Osteoblast (primary cell): ENCODE measurements at regions not wholly inside any gene's neighbourhood (a gene's known extent, or its start where the extent isn't known, plus 50 kb on each side); places are given as distances from the start of the nearest gene placed in this dataset.
"Not testable (repeated sequence)": the region's sequence is repeated elsewhere in the genome, so short reads cannot be mapped to it uniquely, and the experiment has no call there.

Experiments used
- DNase-seq: peaks from one replicate; pipeline ENCODE4 v3.0.0; 2011; ENCODE audit warnings: low spot score, mixed read lengths; ENCODE audit not compliant: insufficient read length; ENCODE audit errors: missing footprints
- H2AFZ ChIP-seq: 2 replicates; pipeline ENCODE4 v1.6.0; 2011; ENCODE audit warnings: mild to moderate bottlenecking, low read length
- H3K27ac ChIP-seq: 2 replicates; pipeline ENCODE4 v1.5.1; 2011; ENCODE audit warnings: mild to moderate bottlenecking, low read depth, low read length, moderate library complexity
- H3K27me3 ChIP-seq: 2 replicates; pipeline ENCODE4 v1.6.0; 2012; ENCODE audit warnings: mild to moderate bottlenecking, control low read depth, inconsistent platforms, low read length, moderate library complexity; ENCODE audit not compliant: insufficient read depth
- H3K36me3 ChIP-seq: 2 replicates; pipeline ENCODE4 v1.5.1; 2011; ENCODE audit warnings: mild to moderate bottlenecking, low read length, control low read depth, moderate library complexity; ENCODE audit not compliant: insufficient read depth
- H3K4me1 ChIP-seq: 2 replicates; pipeline ENCODE4 v1.5.1; 2011; ENCODE audit warnings: mild to moderate bottlenecking, low read length, control low read depth, moderate library complexity; ENCODE audit not compliant: insufficient read depth
- H3K4me2 ChIP-seq: 2 replicates; pipeline ENCODE4 v1.6.0; 2011; ENCODE audit warnings: mild to moderate bottlenecking, low read length; ENCODE audit not compliant: insufficient read depth
- H3K4me3 ChIP-seq: fragments of 200-600 bp; sonication (generic); 3 replicates; pipeline ENCODE4 v1.5.1; 2012; ENCODE audit warnings: mild to moderate bottlenecking, low read length, inconsistent platforms; ENCODE audit not compliant: insufficient read depth
- H3K79me2 ChIP-seq: 2 replicates; pipeline ENCODE4 v1.6.0; 2012; ENCODE audit warnings: mild to moderate bottlenecking, low read length, control low read depth, inconsistent platforms; ENCODE audit not compliant: insufficient read depth
- H3K9me3 ChIP-seq: 2 replicates; pipeline ENCODE4 v1.5.1; 2011; ENCODE audit warnings: low read depth, low read length, control low read depth
- H4K20me1 ChIP-seq: 2 replicates; pipeline ENCODE4 v1.6.0; 2012; ENCODE audit warnings: mild to moderate bottlenecking, low read length, control low read depth; ENCODE audit not compliant: insufficient read depth
- CTCF ChIP-seq: IDR thresholded peaks from 2 replicates; pipeline ENCODE4 v1.5.1; 2011; ENCODE audit warnings: mild to moderate bottlenecking, low read depth, low read length, moderate library complexity; ENCODE audit errors: extremely low read depth

DNA sequence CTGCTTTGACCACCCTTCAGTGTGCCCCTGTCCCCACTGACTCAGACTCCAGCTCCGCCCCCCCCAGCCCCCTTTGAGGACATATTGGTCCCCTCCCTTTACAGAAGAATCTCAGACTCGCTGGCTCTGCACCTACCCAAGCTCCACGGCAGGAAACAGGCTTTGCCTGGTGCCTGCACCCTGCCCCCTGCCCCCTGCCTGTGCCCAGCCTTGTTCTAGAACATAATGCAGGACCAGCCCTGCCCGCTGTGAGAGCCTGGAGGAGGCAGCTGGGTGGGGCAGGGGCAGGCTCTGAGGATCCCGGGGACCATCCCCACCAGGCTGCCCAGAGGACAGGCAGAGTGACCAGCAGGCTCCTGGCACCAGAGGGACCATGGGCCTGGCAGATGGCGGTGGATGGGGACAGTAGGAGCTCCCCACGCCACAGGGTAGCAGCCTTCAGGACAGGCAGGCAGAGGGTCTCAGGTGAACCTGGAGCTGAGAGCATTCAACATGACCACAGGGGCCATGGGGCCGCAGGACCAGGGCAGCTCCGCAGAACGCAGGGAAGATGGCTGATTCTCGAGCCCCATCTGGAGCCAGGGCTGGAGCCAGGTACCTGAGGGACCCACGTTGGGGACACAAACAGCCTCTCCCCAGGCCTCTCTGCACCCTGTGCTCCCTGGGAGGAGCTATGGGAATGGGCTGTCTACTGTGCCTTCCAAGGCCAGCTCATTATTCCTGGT is 165.0 kb upstream of the FOXD4L5 start:
- H3K4me3 ChIP-seq, H3K9me3 ChIP-seq, H3K4me2 ChIP-seq, H3K79me2 ChIP-seq, H3K27me3 ChIP-seq, H3K36me3 ChIP-seq, H3K4me1 ChIP-seq, H4K20me1 ChIP-seq, DNase-seq, H3K27ac ChIP-seq, H2AFZ ChIP-seq: not testable (repeated sequence)

GRCh38 chr9:65449423-65449822 is 164.4 kb upstream of the FOXD4L5 start:
- Histone ChIP-seq H3K4me3 (no peak overlapping the region), H3K36me3 (no peaks in the 10 kb centered on the region), H2AFZ (no peak overlapping the region), H3K79me2 (no peaks in the 10 kb centered on the region), H3K4me2 (no peak overlapping the region), H3K4me1 (no peaks in the 10 kb centered on the region), H3K9me3 (no peaks in the 10 kb centered on the region), H3K27me3 (no peaks in the 10 kb centered on the region), H4K20me1 (no peaks in the 10 kb centered on the region), H3K27ac (no peak overlapping the region)
- no peak for TF ChIP-seq CTCF
- no peak for DNase-seq

DNA sequence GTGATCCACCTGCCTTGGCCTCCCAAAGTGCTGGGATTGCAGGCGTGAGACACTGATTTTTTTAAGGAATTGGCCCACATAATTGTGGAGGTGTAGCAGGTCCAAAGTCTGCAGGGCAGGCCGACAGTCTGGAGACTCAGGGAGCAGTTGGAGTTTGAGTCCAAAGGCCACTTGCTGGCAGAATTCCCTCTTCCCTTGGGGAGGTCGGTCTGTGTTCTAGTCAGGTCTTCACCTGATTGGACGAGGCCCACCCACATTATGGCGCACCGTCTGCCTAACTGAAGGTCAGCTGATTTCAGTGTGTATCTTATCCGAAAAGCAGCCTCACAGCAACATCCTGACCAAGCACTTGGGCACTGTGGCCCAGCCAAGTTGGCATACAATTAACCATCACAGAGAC is 162.1 kb upstream of the FOXD4L5 start:
- DNase-seq, H3K36me3 ChIP-seq, H3K4me2 ChIP-seq, H4K20me1 ChIP-seq, H2AFZ ChIP-seq, H3K4me1 ChIP-seq, H3K79me2 ChIP-seq, H3K27ac ChIP-seq, H3K9me3 ChIP-seq, H3K4me3 ChIP-seq, H3K27me3 ChIP-seq: not testable (repeated sequence)

- H4K20me1 ChIP-seq, H3K4me3 ChIP-seq, H3K36me3 ChIP-seq, H2AFZ ChIP-seq, H3K27me3 ChIP-seq, H3K4me2 ChIP-seq, DNase-seq, H3K27ac ChIP-seq, H3K9me3 ChIP-seq, H3K4me1 ChIP-seq, H3K79me2 ChIP-seq: not testable (repeated sequence)
Measured at GRCh38 chr9:65445991-65446390, 161.0 kb upstream of the FOXD4L5 start.

GRCh38 chr9:65444943-65445342 is 159.9 kb upstream of the FOXD4L5 start:
- Histone ChIP-seq H3K36me3 (no peaks in the 10 kb centered on the region), H3K27ac (no peak overlapping the region), H3K4me3 (no peak overlapping the region), H3K9me3 (no peaks in the 10 kb centered on the region), H3K4me1 (no peaks in the 10 kb centered on the region), H4K20me1 (no peaks in the 10 kb centered on the region), H3K79me2 (no peaks in the 10 kb centered on the region), H3K4me2 (no peak overlapping the region), H2AFZ (no peak overlapping the region), H3K27me3 (no peaks in the 10 kb centered on the region)
- TF ChIP-seq CTCF, result no peak
- no peak for DNase-seq

- H3K36me3 ChIP-seq, H2AFZ ChIP-seq, H4K20me1 ChIP-seq, H3K4me3 ChIP-seq, H3K9me3 ChIP-seq, H3K79me2 ChIP-seq, DNase-seq, H3K4me1 ChIP-seq, H3K4me2 ChIP-seq, H3K27me3 ChIP-seq, H3K27ac ChIP-seq: not testable (repeated sequence)
Measured at GRCh38 chr9:65442116-65442515, 157.1 kb upstream of the FOXD4L5 start.

DNA sequence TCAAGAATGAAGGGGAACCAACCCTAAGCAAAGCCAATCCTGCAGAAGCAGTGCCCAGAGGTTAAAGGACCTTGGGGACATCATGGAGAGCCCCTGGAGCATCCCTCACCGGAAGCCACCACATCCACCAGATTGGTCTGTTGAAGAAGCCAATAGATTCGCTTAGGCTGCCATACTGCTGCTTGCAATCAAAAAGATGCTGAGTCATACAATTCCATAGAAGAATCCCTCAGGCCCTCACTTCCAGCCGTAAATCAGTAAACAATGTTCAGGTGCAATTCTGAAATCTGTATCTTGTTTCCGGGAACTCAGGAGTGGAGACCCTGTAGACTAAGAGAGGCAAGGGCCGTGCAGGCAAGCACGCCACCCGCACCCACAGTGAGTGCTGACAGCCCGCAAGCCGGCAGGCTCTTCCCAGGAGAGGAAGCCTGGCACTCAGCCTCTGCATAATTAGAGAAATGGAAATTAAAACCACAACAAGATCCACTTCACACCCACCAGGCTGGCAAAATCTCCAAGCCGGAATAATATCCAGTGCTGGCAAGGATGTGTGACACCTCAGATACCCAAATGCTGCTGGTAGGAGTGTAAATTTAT is 156.4 kb upstream of the FOXD4L5 start:
- not testable (repeated sequence) for H3K79me2 ChIP-seq, DNase-seq, H3K9me3 ChIP-seq, H3K27me3 ChIP-seq, H3K36me3 ChIP-seq, H3K4me2 ChIP-seq, H3K4me3 ChIP-seq, H3K4me1 ChIP-seq, H2AFZ ChIP-seq, H3K27ac ChIP-seq, H4K20me1 ChIP-seq
